Hematopoietic multipotent progenitor cell treated with erythropoietin and hydrocortisone succinate and interleukin-3 and kit ligand, for 4 days (in vitro differentiated cells): ENCODE measurements at regions not wholly inside any gene's neighbourhood (a gene's known extent, or its start where the extent isn't known, plus 50 kb on each side); places are given as distances from the start of the nearest gene placed in this dataset.

ENCODE experiments used
- DNase-seq: peaks from one replicate; pipeline ENCODE4 v3.0.0-alpha.2; 2015

GRCh38 chr5:5711592-5711991, 289.1 kb downstream of the ICE1 start:
- DNase-seq, result no peak

DNA sequence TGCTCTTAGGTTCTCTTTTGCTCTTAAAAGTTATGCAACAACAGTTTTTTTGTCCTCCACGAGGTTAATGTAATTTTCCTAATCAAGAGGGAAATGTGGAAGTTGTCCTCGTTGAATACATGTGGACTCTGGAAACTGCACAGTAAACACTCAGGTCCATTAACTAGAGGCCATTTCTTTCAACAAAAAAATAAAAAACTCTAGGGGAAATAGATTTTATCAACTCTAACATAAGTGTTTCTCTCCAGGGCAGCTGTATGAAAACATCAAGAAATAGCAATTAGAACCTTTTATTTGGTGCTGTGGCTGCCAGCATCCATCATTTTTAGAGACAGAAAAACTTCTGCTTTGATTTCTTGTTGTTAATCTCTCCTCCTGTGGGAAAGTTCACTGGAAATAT, 288.6 kb downstream of the ICE1 start:
- DNase-seq, result no peak

DNA sequence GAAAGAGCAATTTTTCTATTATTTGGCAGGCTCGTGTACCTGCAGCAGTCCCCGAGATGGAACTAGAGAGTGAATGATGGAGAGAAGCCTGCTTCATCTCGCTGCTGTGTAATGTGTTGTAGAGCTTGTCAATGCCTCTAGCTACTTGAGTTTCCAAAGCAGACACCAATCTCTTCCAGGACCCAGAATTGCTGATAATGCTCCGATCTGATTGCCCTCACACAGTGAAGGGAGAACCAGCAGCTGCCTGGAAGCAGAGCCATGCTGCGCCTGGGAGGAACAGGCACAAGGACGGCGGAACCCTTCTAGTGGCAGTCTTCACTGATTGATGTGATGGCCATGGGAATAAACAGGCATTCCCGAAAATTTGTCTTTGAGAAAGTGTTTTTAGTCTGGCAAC, 288.0 kb downstream of the ICE1 start:
- DNase-seq, result no peak

GRCh38 chr5:5708367-5708919, 286.0 kb downstream of the ICE1 start:
- no peak for DNase-seq

- DNase-seq, result no peak
Measured at GRCh38 chr5:5705010-5705409, 282.5 kb downstream of the ICE1 start.

DNA sequence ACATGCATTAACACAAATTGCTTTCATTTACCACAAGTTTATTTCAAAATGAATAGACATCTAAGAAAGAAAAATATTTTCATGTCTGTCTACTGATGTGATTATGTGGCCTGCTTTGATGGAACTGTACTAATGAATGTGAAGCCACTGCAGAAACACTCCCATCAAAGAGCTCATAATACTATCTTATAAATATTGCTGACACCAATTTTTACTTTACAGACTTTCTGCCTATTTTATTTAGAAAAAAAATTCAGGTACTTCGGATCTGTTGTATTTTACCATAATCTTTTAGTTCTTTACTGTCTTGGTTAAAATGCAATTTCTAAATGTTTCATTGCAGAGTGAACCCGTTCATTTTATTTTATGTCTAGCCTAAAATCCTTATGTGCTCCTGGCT, 281.9 kb downstream of the ICE1 start:
- DNase-seq, result no peak

DNA sequence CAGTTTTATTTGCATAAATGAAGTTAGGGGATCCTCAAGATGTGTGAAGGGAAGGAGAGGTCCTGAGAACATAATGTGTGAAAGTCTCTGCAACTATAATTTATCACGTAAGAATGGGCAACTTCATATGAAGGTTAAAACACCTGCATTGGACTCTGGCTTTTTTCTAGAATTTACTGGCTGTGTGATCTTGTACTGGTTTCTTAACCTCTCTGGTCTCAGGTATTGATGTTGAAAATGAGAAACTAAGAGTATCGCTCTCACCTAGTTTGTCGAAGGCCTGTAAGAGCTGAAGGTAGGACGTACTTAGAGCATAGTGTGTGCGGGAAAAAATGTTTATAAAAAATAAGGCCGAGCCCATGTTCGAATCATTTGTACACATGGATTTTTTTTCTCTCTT, 280.5 kb downstream of the ICE1 start:
- no peak for DNase-seq

DNA sequence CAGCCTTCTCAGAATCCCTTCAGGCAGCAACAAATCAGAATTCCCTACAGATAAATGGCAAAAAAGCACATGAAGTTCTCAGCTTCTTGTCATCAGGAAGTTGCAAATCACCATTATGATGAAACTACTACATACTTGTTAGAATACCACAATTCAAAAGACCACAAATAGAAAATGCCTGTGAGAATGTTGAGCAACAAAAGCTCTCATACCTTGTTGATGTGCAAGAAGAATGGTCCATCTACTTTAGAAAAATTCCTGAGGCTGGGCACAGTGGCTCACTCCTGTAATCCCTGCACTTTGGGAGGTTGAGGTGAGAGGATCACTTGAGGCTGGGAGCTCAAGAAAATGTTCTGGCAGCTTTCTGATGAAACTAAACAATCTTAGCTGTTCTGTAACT, 278.1 kb downstream of the ICE1 start:
- DNase-seq, result no peak

GRCh38 chr5:5699062-5699461, 276.6 kb downstream of the ICE1 start:
- no peak for DNase-seq

GRCh38 chr5:5695266-5695665, 272.8 kb downstream of the ICE1 start:
- DNase-seq, result no peak

- no peak for DNase-seq
Measured at GRCh38 chr5:5688925-5689310, 266.4 kb downstream of the ICE1 start.

- DNase-seq, result no peak
Measured at GRCh38 chr5:5688194-5688924, 265.9 kb downstream of the ICE1 start.

DNA sequence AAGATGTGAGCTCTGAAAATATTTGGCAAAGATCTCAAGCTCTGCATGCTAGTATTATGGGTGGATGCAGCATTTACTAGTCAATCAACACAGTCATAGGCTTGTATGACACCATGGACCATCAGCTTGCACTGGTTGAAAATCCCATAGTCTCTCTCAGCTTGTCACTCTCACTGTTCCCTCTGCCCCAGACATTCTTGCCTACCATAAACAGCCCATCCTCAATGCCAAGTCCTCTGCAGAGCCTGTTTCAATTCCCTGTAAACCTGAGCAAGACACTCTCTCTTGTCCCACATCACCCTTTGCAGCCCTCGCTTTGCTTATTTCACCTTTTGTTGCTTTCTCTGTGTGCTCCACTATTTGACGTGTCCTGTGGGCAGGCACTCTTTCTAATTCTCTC, 264.6 kb downstream of the ICE1 start:
- DNase-seq, result no peak

GRCh38 chr5:5686356-5686755, 263.9 kb downstream of the ICE1 start:
- no peak for DNase-seq

DNA sequence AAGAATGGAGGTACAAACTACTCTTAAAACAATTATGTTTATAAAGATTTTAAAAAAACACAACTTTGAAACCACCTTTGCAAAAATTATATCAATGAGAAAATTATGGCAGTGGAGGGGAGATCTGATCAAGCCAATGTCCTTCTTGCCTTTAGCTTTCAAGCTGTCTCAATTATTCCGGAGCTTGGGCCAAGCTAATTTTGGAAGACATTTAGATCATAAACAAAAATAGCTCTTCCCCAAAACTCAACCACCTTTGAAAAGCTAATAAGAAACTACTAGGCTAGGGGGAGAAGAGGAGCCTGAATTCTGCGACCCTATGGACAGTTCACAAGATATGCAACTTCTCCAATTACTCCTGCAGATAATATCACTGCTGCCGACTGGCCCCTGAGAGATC, 263.3 kb downstream of the ICE1 start:
- no peak for DNase-seq

DNA sequence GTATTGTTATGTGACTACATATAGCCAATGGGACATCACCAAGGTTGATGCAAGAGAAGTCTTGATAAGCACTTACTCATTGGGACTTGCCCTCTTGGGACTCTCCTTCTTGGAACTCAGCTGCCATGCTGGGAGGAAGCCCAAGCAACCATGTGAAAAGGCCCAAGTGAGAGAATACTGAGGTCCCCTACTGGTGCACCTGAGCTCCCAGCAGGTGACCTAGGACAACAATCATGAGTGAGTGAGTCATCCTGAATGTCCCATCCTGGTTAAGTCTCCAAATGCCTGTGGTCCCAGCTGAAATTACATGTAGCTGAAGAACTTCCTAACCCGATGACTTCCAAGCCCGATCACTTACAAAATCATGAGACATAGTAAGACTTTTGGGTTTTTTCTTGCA, 260.7 kb downstream of the ICE1 start:
- DNase-seq, result no peak

DNA sequence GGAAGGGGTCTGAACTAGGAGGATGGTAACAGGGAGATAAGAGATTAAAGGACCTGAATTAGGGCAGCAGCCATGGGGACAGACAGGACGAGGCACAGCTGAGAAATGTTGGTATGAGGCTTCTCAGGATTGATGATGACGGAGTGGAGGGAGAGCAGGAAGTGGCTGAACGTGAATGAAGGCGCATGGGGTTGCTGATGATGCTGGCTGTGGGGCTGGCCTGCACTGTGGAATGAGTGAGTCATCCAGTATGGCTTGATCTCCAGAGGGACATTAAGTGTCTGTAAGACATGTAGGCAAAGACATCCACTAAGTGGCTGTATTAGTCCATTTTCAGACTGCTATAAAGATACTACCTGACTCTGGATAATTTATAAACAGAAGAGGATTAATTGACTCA, 256.4 kb downstream of the ICE1 start:
- DNase-seq, result no peak

- DNase-seq, result no peak
Measured at GRCh38 chr5:5677738-5678137, 255.3 kb downstream of the ICE1 start.

DNA sequence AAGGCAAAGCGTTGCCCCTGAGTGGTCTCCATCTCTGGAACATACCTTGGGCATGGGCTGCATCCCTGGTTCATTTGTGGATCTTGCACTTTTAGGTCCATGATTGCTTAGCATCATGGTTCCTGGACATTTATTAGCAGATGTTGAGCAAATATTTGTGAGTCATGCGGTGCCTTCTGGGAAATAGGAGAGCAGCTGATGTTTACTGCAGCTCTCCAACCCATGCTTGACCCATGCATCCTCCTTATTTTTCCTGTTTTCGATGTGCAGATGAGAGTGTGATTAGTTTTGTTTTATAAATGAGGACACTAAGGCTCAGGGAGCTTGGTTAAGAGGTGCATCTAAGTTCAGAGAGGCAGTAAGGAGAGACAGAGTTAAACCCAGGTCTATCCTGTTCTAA, 253.7 kb downstream of the ICE1 start:
- DNase-seq, result no peak

DNA sequence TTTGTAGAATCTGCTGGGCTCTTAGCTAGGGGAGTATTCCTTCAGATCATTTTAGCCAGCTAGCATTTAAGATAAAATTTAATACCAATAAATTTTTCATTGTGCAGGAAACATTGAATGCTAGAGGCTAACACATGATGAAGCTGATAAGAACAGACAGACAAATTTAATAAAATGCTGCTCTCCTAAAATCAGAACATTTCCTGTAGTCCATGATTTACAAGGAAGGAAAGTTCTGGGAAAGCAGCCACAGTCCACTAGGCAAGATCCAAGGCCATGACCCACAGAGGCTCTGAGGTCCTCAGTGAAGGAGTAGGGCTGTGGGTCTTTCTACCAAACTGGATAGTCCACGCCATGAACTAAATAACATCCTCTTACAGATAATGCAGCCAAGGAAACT, 253.0 kb downstream of the ICE1 start:
- no peak for DNase-seq

DNA sequence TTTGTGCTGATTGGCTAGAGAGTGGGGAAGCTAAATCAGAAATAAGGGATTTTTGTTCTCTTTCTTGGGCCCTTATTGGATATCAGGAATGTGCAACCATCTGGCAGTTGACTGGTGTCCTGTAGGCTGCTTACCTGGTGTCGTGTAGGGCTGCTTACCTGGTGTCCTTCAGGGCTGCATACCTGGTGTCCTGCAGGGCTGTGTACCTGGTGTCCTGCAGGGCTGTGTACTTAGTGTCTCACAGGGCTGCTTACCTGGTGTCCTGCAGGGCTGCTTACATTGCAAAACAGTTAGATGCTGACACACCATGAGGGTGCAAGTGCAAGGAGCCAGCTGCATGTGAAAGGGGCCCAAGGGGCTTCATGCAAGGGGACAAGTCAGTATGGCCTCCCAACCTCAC, 249.3 kb downstream of the ICE1 start:
- no peak for DNase-seq

DNA sequence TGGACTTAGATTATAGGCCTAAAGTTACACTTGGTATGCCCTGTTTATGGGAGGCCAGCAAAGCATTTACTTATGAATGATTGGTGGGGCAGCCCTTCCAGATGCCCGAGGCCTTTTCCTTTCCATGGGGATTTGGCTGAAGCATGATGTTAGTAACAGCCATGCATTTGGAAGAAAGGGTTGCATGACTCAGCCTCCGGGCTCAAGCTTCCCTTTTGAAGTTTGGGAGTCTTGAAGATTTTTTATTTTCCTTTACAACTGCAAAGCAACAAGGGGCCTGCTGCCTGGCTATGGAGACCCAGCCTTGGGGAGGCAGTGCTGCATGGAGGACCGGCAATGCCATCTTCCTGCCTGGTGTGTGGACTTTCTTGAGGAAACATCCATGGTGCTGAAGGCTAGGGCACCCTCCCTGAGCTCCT, 244.7 kb downstream of the ICE1 start:
- DNase-seq, result no peak

GRCh38 chr5:5666369-5666768, 243.9 kb downstream of the ICE1 start:
- DNase-seq, result no peak

DNA sequence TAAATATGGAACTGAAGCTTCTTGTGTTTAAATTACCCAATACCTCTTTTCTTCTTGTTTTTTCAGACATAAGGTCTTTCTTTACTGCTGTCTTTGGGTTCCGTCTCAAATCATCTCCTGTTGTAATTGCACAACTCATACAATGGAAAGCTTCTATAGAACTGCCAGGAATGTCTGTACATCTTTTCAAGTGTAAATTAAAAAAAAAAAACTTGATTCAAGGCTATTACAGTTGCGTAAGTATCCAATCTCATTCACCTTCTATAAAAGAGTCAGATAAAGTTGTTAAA, 243.5 kb downstream of the ICE1 start:
- DNase-seq, result no peak

- no peak for DNase-seq
Measured at GRCh38 chr5:5665225-5666075, 243.0 kb downstream of the ICE1 start.
